ENCODE measurements at regions not wholly inside any gene's neighbourhood (a gene's known extent, or its start where the extent isn't known, plus 50 kb on each side); places are given as distances from the start of the nearest gene placed in this dataset.

DNA sequence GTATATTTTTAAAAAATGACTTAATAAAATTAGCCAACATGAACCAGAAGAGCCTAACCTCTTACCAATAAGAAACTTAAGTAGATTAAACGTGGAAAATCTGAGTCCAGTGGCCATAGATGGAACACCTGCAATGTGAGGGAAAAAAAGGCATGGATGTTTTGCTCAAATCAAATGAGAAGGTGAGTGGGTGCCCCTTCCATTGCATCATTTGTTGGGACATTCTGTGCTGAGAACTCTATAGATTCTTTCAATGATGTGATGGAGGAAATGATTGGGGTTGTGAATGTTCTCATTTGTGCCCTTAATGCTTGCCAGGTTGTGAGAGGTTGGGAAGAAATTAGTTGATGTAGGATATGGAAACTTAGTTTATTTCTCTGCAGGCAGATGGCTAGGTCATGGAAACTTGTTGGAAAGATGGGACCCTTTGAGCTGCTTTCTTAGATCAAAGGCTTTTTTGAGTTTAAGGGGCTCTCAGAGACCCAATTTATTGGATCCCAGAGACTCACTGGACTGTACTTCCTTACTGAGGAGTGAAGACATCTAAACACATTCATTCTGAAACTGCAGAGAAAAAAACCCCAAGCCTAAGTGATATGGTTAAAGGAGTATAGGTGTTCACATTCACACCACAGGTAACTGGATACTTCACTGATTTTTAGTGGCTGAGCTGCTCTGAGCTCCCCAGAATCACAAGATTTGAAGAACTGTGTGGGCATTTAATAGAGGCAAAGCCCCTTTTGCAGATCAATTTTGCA lies 95.9 kb downstream of the DACT1 start:
- Histone ChIP-seq H3K4me3 (ENCODE audit: extremely low read depth in 1 of 4, insufficient read depth in 2 of 4, low read depth in 3 of 4, low read length in 4 of 4) (no peak overlapping the region), H2BK120ac (replicated peaks; ENCODE audit: low read depth, low read length) (no peak overlapping the region), H3K56ac (replicated peaks; ENCODE audit: insufficient read length, low read depth, low read length) (no peak overlapping the region), H4K5ac (ENCODE audit: insufficient read length, low read depth, low read length) (no peak overlapping the region), H3K4me2 (ENCODE audit: insufficient read depth in 1 of 2, low read depth in 2 of 2, low read length in 2 of 2) (no peak overlapping the region), H3K4ac (replicated peaks; ENCODE audit: insufficient read length, low read depth, low read length) (no peak overlapping the region), H3K36me3 (ENCODE audit: control insufficient read depth in 2 of 4, insufficient read depth in 4 of 4, low read length in 3 of 4) (no peaks in the 10 kb centered on the region), H3K14ac (ENCODE audit: insufficient read length) (no peak overlapping the region), H2AFZ (ENCODE audit: low read length) (no peak overlapping the region), H2BK15ac (ENCODE audit: low read length) (no peak overlapping the region), H4K8ac (ENCODE audit: extremely low read depth, insufficient read depth, low read length) (no peak overlapping the region), H2BK20ac (ENCODE audit: low read length) (no peak overlapping the region), H3K4me1 (replicated peaks in 1 of 4; ENCODE audit: control insufficient read depth in 3 of 4, insufficient read depth in 4 of 4, low read length in 3 of 4) (no peaks in the 10 kb centered on the region), H3K18ac (ENCODE audit: extremely low read depth, low read length) (no peak overlapping the region), H3K27me3 (replicated peaks in 1 of 4; ENCODE audit: control insufficient read depth in 3 of 4, extremely low read depth in 1 of 4, insufficient read depth in 3 of 4, low read length in 3 of 4) (no peaks in the 10 kb centered on the region), H3K23me2 (ENCODE audit: low read depth, low read length) (no peaks in the 10 kb centered on the region), H2AK5ac (ENCODE audit: low read depth, low read length) (no peak overlapping the region), H3K9me3 (ENCODE audit: insufficient read depth in 2 of 2, low read depth in 1 of 2, low read length in 1 of 2) (no peaks in the 10 kb centered on the region), H3K9ac (replicated peaks in 1 of 4; ENCODE audit: extremely low read depth in 1 of 4, low read depth in 3 of 4, low read length in 3 of 4) (no peak overlapping the region), H4K91ac (replicated peaks; ENCODE audit: insufficient read length, low read length) (no peak overlapping the region), H3K79me1 (ENCODE audit: low read depth, low read length) (no peaks in the 10 kb centered on the region), H3K23ac (ENCODE audit: insufficient read length) (no peak overlapping the region), H2BK5ac (ENCODE audit: low read depth, low read length) (no peak overlapping the region), H2BK12ac (ENCODE audit: low read depth, low read length) (no peak overlapping the region), H3K27ac (ENCODE audit: low read depth, low read length) (no peak overlapping the region), H4K20me1 (replicated peaks in 1 of 2; ENCODE audit: control insufficient read depth in 1 of 2, insufficient read depth in 2 of 2, low read length in 2 of 2) (no peaks in the 10 kb centered on the region), H3K79me2 (ENCODE audit: control insufficient read depth in 1 of 2, insufficient read depth in 2 of 2, low read length in 2 of 2) (no peaks in the 10 kb centered on the region)
- no peak for DNase-seq (ENCODE audit: low read depth in 1 of 2, low spot score in 2 of 2)
- ChIA-PET POLR2A (ENCODE audit: partially characterized antibody) (no interaction called here), CTCF (ENCODE audit: partially characterized antibody) (no interaction called here)
- FAIRE-seq: no peak
- 71% methylated on average over 1 of the region's 1 CpG; no CpG with 5 or more reads in 1 of the 2 experiments for WGBS, 2 experiments (ENCODE audit: extremely low coverage in 1 of 2, insufficient coverage in 1 of 2, insufficient read length in 1 of 2, insufficient replicate concordance in 2 of 2, low coverage in 1 of 2, low lambda C conversion rate in 2 of 2, missing lambda C conversion rate in 1 of 2)
- TF ChIP-seq GABPA (IDR thresholded peaks at IDR 0.05; ENCODE audit: borderline replicate concordance, insufficient read depth, low read length) (no peak), CHD1 (IDR thresholded peaks at IDR 0.05; ENCODE audit: low read depth, low read length) (no peak)
